ENCODE measurements at regions not wholly inside any gene's neighbourhood (a gene's known extent, or its start where the extent isn't known, plus 50 kb on each side); places are given as distances from the start of the nearest gene placed in this dataset.

DNA sequence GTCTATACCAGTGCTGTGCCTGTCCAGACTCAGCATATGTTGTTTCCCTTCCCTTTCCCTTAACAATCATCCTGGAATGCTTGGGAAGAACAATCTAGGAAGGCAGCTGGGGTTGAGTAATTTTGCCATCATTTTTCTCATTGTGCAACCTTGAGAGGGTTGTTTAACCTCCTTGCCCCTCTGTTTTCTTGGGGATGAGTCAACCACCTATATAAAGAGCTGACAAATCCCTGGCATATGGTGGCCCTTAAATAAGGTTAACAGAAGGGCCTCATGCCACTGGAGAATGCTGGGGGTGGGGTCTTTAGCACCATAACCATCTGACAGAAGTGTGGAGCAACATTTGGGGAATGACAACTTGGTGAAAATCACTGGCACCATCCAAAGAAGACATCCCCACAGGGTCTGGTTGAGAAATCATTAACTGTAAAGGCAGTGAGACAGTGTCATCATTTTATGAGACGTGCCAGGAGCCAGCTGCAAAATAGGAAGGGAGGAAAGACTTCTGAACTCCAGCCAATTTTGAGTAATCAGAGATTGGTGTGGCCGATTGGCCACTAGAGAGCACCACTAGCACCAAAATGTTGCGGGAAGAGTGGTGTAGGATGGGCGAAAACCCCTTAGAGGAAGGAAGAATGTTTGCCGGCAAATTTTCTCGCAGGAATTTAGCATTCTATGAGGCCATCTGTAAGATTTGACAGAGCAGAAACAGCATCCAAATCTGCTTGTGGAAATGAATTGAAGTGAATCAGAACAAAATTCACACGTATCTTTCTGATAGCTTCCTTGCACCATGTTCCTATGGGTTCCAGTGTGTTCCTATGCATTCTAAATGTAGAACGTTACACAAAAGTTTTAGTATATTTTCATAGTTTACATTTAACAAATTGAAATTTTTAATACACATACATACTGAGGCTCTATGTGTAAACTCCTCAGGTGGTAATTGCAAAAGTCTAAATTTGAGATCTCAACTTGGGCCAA lies 113.8 kb downstream of the MSX2 start:
- no peak for TF ChIP-seq POLR2AphosphoS2 (conservative IDR thresholded peaks at IDR 0.05; ENCODE audit: low read length)
- TF ChIP-seq, protein P1, sequence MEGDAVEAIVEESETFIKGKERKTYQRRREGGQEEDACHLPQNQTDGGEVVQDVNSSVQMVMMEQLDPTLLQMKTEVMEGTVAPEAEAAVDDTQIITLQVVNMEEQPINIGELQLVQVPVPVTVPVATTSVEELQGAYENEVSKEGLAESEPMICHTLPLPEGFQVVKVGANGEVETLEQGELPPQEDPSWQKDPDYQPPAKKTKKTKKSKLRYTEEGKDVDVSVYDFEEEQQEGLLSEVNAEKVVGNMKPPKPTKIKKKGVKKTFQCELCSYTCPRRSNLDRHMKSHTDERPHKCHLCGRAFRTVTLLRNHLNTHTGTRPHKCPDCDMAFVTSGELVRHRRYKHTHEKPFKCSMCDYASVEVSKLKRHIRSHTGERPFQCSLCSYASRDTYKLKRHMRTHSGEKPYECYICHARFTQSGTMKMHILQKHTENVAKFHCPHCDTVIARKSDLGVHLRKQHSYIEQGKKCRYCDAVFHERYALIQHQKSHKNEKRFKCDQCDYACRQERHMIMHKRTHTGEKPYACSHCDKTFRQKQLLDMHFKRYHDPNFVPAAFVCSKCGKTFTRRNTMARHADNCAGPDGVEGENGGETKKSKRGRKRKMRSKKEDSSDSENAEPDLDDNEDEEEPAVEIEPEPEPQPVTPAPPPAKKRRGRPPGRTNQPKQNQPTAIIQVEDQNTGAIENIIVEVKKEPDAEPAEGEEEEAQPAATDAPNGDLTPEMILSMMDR (IDR thresholded peaks at IDR 0.05): peak; percentile 44
- TF ChIP-seq, protein P2, sequence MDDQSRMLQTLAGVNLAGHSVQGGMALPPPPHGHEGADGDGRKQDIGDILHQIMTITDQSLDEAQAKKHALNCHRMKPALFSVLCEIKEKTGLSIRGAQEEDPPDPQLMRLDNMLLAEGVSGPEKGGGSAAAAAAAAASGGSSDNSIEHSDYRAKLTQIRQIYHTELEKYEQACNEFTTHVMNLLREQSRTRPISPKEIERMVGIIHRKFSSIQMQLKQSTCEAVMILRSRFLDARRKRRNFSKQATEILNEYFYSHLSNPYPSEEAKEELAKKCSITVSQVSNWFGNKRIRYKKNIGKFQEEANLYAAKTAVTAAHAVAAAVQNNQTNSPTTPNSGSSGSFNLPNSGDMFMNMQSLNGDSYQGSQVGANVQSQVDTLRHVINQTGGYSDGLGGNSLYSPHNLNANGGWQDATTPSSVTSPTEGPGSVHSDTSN (IDR thresholded peaks at IDR 0.05): no peak
- no peak for TF ChIP-seq MAX (IDR thresholded peaks at IDR 0.05)
- no peak for TF ChIP-seq POLR2A (IDR thresholded peaks at IDR 0.05; ENCODE audit: low read length)
- no peak for TF ChIP-seq MYC (IDR thresholded peaks at IDR 0.05; ENCODE audit: borderline replicate concordance, low read length)
- TF ChIP-seq PHF8 (IDR thresholded peaks at IDR 0.05; ENCODE audit: borderline replicate concordance, low read depth): no peak
- no peak for TF ChIP-seq CHD4 (IDR thresholded peaks at IDR 0.05; ENCODE audit: borderline replicate concordance)
- no peak for TF ChIP-seq CHD2 (IDR thresholded peaks at IDR 0.05; ENCODE audit: low read length, partially characterized antibody)
- TF ChIP-seq RAD21 (conservative IDR thresholded peaks at IDR 0.05 in 1 of 2, IDR thresholded peaks at IDR 0.05 in 1 of 2): peak; percentile 19 to 23; a peak in 3 of 5 replicates

Measured in A549 (cell line).